ENCODE measurements at regions not wholly inside any gene's neighbourhood (a gene's known extent, or its start where the extent isn't known, plus 50 kb on each side); places are given as distances from the start of the nearest gene placed in this dataset.

GRCh38 chr1:96424877-96425276, 296.7 kb upstream of the PTBP2 start:
- TF ChIP-seq USF1 (IDR thresholded peaks at IDR 0.05; ENCODE audit: borderline replicate concordance, low read depth): no peak
- no peak for TF ChIP-seq CTCF (IDR thresholded peaks at IDR 0.05)
- TF ChIP-seq FOXJ3 (CRISPR knock-in tag; IDR thresholded peaks at IDR 0.05): no peak
- TF ChIP-seq RCOR1 (IDR thresholded peaks at IDR 0.05; ENCODE audit: low read length): no peak
- no peak for TF ChIP-seq ELF1 (IDR thresholded peaks at IDR 0.05)
- no peak for TF ChIP-seq IRF3 (IDR thresholded peaks at IDR 0.05; ENCODE audit: low read depth, low read length)
- no peak for TF ChIP-seq USF2 (IDR thresholded peaks at IDR 0.05; ENCODE audit: borderline replicate concordance, low read depth, low read length)
- no peak for TF ChIP-seq TAF1 (IDR thresholded peaks at IDR 0.05; ENCODE audit: borderline replicate concordance, low read depth, low read length)
- TF ChIP-seq REST (IDR thresholded peaks at IDR 0.05; ENCODE audit: low read depth, low read length): no peak
- TF ChIP-seq YY1 (IDR thresholded peaks at IDR 0.05; ENCODE audit: low read depth): no peak
- no peak for TF ChIP-seq SMC3 (IDR thresholded peaks at IDR 0.05; ENCODE audit: low read depth, low read length)
- TF ChIP-seq EZH2phosphoT487 (IDR thresholded peaks at IDR 0.05; ENCODE audit: borderline replicate concordance, low read depth): no peak

Measured in SK-N-SH (cell line).